Superior temporal gyrus (tissue), 1 donor: ENCODE measurements at regions not wholly inside any gene's neighbourhood (a gene's known extent, or its start where the extent isn't known, plus 50 kb on each side); places are given as distances from the start of the nearest gene placed in this dataset.
"Not testable (repeated sequence)": the region's sequence is repeated elsewhere in the genome, so short reads cannot be mapped to it uniquely, and the experiment has no call there.

Experiments
- DNase-seq: peaks from one replicate; pipeline ENCODE4 v3.0.0-alpha.2; 2016; ENCODE audit errors: extremely low spot score

DNA sequence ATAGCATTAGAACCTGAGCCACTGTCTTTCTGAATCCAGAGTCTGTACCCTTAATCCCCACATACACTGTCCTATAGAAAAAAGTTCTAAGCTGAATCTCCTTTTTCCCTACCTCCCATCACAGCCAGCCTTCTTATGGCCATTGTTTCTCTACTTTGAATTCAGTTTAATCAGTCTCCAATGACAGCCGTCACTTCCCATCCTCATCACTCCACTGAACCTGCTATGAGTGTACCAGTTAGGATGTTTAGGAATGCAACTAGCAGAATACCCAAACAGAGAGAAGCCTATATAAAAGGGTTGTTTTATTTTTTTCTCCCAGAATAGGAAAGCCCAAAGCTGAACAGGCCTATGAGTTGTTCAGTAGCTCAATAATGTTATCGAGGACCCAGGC, 220.4 kb upstream of the NREP start:
- DNase-seq, result no peak

DNA sequence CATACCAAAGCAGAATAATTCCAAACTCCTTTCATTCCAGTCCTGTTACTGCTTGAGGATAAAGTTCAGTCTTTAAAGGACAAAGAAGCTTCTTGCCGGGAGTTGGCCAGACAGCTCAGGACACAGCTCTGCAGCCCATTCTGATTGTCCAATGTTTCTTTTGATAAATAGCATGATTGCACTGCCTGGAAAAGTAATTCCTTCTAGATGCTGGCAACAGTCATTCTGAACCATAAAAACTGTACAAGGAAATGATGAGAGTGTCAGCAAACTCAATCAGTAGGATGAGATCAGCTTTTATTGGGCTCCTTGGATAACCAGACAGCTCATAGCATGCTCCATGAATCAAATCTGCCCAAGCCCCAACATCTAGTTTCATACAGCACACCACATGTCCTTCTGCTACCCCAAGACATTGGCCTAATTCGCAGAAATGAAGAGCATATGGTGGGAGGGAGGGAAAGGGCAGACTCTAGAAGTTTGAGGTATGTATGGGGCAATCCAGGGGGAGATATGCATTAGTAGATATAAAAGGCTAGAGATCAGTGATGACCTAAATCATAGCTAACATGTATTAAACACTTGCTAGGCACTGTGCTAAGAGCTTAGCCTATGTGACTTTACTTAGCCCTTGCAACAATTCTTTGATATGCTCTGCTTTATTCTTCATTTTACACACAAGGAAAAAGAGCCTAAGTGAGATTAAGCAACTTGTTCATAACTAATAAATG, 219.9 kb upstream of the NREP start:
- DNase-seq, result no peak

DNA sequence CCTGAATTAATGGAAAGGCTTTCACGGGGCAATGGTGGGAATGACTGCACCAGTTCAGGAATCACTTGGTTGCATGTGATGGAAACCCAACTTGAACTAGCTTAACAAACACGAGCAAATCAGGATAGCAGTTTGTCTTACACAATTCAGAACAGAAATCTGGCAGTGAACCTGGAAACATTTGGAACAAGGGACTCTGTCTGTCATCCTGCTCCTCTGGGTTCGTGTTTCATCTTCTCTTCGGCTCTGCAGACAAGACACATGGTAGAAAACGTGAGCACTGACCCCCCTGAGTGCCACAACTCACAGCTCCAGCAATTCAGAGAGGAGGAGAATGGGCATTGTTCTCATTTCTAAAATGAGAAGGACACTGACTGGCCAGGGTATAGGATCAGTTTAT, 218.1 kb upstream of the NREP start:
- no peak for DNase-seq

DNA sequence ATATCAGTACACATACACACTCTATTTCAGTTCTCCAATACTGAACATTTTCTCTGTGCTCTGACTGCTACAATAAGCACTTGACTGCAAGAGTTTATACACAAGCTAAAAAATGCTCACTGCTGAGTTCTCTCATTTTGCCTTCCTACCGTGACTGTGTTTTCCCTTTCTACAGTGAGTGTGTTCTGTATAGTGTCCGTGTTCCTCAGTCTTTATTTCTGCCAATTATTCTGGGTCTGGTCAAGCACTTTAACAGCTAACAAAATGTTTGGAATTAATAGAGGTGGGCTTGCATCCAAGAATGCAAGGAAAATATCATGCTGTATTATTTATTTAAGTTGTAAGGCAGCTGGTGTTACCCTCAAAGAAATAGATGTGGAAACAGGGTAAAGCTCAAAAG, 217.0 kb upstream of the NREP start:
- no peak for DNase-seq

DNA sequence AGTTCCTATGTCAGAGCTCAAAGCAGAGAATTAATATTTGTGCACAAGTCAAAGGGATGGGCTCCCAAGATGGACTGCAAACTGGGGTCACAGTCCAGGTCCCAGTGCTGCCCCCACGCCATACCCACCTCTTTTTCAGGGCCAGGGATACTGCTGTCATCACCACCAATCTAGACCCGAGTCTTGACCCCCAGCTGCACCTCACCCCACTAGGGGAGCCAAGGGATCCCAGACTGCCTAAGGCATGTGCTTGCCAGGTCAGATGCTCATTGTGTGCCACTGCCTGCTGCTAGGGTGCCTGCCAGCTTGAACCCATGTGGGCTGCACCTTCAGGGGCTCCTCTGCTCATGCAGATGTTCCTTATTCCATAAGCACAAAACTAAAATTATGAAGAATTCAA, 215.6 kb upstream of the NREP start:
- DNase-seq, result no peak

DNA sequence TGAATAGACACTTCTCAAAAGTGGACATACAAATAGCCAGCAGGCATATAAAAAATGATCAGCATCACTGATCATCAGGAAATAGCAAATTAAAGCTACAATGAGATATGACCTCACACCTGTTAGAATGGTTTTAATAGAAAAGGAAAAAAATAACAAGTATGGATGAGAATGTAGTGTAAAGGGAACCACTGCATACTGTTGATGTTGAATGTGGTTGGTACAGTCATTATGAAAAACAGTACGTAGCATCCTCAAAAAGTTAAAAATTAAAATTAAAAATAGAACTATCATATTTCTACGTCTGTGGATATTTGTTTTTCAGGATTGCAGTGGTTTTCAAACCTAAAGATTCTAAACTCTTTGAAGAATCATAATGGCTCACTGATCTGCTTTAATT, 215.1 kb upstream of the NREP start:
- DNase-seq, result no peak

DNA sequence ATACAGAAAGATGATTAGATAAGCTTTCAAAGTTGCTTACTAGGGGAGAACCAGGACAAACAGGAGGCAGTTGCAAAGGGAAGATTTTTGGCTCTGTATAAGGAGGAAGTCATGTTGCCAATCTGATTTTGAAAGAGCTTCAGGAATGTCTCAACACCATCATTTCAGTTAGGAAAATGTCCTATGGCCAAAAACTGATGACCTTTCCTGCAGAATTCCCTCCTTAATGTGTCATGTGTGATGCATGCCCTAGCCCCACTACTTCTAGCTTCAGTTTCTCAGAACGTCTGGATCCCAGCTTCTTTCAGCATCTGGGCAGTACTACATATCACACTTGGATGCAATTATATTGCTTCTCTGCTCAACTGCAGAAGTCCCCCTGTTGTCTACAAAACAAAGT, 211.5 kb upstream of the NREP start:
- DNase-seq, result no peak

DNA sequence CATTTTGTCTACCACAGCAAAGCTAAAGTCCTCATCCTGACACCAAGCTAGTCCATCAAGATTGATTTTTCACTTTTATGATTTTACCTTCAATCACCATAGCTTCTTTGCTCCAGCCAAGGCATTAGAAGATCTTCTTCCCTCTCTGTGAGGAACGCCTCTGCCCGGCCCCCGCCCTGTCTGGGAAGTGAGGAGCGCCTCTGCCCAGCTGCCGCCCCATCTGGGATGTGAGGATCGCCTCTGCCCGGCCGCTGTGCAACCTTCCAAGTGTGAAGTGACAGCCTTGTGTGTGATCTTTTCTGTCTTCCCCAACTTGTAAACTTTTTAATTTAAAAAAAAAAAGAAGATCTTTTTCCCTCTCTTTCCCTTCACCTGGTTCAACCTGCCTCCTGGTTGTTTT, 210.5 kb upstream of the NREP start:
- DNase-seq, result no peak

DNA sequence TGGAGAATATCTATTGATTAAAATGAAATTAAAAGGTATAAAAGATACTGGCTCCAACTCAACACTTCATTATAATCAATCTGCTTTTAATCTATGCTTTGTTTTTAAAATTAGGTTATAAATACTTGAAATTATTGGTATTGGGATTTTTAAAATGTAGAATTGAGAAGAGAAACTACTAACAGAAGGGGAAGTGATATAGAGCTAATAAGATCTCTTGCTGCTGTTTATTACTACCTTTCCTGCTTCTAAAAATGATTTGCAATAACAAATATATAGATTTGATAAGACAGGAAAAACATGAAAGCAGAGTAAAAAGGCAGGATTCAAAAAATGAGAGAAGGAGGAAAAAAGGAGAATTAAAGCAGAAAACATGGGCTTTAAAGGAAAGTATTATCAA, 209.3 kb upstream of the NREP start:
- DNase-seq, result no peak

DNA sequence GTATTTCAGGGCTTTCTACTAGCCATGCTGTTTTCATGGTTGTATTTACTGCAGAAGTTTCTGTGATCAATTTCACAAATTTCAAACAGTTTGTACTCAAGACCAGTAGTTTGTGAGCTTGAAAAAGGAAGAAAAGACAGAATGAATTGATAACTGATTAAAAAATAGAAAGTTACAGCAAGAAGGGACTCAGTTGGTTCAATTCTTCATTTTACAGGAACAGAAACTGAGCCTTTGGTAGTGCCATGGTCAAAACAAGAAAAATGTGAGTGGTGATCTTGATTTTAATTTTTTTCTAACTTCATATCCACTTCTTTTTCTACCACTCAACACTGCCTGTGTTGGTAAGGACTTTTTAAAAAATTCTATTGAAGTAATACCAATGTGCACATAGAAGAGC, 206.6 kb upstream of the NREP start:
- no peak for DNase-seq

DNA sequence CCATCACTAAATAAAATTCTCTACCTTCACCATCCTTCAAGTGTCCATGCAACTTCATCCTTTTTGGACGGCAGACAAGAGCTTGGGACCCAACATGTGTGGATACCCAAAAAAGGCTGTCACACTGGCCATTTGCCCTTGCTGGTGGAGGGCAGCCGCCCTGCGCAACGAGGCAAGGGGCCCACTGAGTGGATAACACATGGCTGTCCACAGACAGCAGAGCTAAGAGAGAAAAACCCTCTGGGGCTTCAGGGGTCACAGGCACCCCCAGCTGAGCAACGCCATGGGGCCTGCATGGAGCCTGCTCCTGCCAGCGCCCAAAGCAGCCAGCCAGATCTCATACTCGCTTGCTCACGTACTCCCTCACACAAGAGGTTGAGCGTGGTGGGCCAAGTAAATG, 205.9 kb upstream of the NREP start:
- no peak for DNase-seq

DNA sequence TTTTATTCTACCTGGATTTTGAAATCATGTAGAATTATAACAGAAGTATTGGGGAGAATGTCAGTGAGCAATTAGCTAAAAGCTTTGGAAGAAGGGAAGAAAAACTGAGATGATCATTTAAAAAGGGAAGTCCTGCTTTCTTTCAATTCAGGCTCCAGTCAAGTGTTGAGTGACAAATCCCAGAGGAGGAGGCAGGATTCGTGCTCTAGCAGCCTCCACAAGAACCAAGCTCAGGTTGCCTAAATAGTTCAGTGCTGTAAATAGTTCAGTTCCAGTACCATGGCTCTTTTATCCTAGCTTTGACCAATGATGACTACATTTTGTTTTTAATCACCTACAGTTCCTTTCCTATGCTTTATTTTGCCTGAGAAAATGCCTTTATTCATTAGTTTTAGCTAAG, 204.9 kb upstream of the NREP start:
- no peak for DNase-seq

DNA sequence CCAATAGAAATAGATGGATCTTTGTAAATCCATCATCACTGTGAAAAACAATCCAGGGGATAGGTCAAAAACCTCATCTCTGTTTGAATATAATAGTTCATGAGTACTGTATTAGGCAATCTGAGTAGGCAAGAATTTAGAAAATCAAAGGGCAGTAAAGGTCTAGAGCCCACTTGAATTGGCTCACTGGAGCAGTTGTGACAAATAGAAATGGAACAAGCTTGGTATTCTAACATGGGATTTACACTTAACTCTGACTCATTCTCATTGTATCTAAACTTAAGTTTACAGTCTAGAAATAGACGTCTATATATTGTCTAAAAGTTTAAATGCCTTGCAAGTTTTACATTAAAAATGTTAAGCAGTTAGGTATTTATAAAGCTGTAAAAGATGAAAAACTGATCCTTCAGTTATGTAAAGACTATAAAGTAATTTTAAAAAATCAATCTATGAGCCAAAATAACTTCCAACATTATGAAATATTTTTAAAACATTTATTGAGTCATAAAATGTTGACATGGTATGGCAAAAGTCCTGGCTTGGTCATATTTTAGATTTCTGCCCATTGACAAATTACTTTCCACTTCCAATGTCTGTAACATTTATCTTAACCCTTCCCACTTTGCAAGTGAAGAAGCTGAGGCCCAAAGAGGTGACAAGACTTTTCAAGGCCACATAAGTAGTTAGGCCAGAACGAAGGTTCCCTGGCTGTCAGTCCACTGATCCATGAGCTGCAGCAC, 203.7 kb upstream of the NREP start:
- DNase-seq, result no peak

DNA sequence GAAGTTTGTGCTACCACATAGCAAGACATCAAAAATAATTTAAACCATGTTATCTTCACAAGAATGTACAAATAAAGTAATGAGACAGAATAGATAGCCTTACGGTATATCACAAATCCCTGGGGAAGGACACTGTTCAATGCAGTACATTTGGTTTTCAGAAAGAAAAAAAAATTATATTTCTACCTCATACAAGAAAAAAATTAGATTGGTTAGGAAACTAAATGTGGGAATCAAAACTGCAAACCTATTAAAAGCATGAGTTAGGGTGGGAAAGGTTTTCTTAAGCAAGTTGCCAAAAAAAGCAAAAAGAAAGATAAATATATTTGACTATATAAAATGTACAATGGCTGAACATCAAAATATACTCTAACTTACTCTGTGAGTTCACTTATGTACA, 201.9 kb upstream of the NREP start:
- no peak for DNase-seq

DNA sequence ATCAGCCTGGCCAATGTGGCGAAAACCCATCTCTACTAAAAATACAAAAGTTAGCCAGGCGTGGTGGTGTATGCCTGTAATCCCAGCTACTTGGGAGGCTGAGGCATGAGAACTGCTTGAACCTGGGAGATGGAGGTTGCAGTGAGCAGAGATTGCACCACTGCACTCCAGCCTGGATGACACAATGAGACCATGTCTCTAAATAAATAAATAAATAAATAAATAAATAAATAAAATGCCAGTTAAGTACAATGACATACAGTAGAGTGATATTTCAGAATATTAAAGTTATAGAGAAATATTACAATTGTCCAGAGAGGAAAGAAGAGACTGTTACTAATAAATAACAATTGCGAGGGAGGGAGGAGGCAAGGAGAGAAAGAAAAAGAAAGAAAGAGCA, 199.8 kb upstream of the NREP start:
- not testable (repeated sequence) for DNase-seq

DNA sequence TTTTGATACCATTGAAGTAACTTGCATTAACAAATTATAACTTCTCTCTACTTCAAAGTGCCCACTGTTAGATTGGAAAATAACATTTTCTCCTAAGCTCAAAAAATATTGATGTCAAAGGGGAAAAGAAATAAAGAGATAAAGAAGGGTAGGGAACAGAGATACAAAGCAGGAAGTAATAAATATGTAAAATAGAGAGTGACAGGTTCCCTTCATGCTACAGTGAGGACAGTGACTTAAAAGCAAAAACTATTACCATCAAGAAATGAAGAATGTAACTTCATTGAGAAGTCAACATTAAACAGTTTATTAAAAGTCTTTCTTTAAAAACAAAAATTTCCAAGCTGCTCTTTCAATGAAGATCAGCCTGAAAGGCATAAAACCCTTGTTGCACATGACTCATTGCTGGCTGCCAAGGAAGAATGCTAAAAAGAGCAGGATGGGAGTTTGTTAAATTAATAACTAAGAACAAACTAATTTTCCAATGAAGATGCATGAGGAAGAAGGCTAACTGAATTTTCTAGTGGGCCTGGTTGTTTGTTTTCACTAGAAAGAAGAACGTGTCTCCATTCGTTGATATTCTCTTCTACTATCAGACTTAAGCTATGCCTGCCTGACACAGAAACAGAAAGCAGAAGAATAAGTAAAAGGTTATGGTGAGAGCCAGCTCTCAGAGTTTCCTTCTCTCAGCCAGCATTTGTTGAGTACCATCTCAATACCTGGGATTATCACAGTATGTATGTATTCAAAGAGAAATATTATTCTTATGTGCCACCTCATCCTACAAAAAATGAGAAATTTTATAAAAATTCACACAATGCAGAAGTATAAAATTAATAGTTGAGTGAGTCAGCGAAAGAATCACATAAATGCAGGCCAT, 197.8 kb upstream of the NREP start:
- no peak for DNase-seq

DNA sequence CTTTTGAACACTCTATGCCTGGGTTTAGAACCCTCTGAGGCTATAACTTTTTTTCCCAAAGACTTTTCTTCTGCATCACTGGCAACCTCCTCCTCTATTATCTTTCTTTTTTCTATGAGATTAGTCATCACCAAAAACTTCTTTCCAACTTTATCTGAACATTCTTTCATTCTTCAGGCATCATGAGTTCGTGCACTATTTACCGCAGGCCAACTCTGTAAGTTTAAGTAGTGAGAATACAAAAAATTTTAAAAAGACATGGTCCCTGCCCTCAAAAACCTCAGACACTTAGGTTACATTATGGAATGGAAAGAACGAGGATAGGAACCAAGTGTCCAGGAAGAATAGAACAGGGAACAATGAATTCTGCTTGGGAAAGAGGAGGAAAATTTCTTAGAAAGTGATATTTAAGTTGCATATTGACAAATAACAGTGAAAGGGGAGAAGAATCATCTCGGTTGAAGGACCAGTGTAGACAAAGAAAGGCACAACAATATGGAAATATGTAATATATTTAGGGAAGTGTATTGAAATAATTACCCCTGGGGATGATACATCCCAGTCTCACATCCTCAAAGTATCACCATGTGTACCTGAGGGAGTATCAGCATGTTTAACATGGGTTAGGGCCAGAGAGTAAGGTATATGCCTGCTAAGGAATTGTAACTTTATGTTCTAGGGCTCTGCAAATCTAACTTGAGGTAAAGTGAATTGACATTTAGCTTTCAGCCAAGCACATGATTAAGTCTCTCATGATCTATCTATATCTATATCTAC, 196.5 kb upstream of the NREP start:
- no peak for DNase-seq

DNA sequence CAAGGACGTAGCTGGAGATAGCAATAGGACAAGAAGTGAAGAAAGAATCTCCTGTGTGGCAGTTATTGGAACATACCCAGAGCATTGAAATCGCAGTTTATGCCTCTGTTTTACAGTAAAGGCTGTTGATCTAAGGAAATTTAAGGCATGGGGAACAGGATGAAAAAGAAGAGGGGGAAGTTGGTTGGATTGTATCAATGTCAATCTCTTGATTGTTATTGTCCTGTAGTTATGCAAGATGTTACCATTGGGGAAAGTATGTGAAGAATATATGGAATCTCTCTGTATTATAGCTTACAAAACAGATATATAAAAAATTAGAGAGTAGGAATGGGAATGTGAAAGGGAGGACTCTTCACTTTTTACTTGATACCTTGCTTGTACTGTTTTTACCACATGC, 195.6 kb upstream of the NREP start:
- DNase-seq, result no peak

DNA sequence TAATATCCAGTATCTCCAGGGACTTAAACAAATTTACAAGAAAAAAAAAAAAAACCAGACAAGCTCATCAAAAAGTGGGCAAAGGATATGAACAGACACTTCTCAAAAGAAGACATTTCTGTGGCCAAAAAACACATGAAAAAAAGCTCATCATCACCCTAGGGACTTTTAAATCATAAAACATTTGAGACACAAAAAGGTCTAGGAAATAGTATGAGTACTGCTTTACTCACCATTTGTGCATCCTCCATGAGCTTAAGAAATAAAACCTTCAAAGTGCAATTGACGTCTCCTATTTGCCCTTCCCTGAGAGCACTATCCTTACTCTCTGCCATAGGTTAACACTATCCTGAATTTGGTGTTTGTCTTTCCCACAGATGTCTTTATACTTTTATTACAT, 193.7 kb upstream of the NREP start:
- no peak for DNase-seq

DNA sequence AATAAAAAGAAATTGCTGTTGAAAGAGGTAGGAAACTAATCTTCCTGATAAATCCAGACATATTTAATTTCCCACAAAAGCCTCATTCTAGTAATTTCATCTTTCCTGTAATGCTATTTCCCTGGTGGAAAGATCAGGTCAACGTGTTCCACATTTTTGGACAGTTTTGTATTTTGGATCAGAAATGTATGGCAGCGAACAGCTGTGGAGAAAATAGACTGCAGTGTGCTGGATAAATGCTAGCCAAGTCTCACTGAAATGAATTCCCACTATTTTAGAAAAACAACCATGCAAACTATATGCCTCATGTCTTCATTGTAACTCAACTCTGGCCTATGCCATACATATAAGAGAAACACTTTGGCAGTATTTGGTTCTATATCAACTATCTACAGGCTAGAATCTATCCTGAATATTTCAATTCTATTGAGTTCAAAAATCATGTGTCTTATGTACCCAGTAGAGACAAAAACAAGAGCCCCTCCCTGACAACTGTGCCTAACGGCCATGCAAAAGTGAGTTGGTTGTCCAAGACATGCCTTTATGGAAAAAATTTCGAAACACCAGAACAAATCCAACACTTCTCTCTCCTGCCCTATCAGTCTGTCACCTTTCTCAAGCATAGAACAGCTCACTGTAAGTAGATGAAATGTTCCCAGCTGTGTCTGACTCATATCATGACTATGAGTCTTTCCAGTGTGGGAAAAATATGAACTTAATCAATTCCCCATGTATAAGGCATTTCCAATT, 191.3 kb upstream of the NREP start:
- DNase-seq, result peak; percentile 30

DNA sequence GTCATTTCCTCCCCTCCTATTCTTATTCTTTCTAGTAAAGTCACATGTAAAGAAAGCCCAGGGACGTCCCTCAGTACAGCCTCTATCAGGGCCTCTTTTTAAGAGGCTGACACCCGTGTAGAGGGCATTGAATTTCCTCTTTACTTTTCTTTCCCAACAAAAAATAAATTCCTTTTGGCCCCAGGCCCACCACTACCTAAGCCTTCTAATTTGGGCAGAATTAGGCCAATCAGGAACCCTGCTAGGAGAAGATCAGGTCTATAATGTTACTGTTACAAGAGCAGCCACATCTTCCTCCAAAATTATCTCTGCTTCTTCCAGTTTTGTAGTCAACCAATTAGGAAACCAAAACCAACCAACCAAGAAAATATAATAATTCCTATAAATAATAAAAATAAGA, 189.6 kb upstream of the NREP start:
- DNase-seq, result no peak
